PC-3 (cell line): ENCODE measurements at regions not wholly inside any gene's neighbourhood (a gene's known extent, or its start where the extent isn't known, plus 50 kb on each side); places are given as distances from the start of the nearest gene placed in this dataset.

Experiments
- ATAC-seq: fragments of 200-7000 bp; cut with Tn5 transposase; 2 replicates; pipeline ENCODE4 v1.9.1; 2020; ENCODE audit warnings: mild to moderate bottlenecking, moderate library complexity
- BruUV-seq: library from RNA; stranded (reverse); fragments of 400-500 nt; replicated peaks from 2 replicates; lab custom pipeline; 2021; lab: Mats Ljungman, UMichigan
- CTCF ChIA-PET: fragments of 300-600 bp; sonication (Branson Sonifier 250); formaldehyde crosslinking; loops from one replicate; lab custom pipeline; 2022; ENCODE audit warnings: antibody characterized with exemption; lab: Charles Lee
- POLR2A ChIA-PET: fragments of 300-600 bp; sonication (Branson Sonifier 250); formaldehyde crosslinking; loops from one replicate; lab custom pipeline; 2022; ENCODE audit warnings: antibody characterized with exemption; ENCODE audit not compliant: unreplicated experiment; lab: Charles Lee
- DNase-seq: peaks from one replicate; pipeline ENCODE4 v3.0.0-alpha.2; 2015
- H2AFZ ChIP-seq: fragments of 300-600 bp; sonication (generic); 2 replicates; pipeline ENCODE4 v1.6.0; 2016; ENCODE audit warnings: antibody characterized with exemption, low read length
- H3F3A ChIP-seq: fragments of 300-600 bp; sonication (generic); one replicate; pipeline ENCODE4 v1.6.0; 2017; ENCODE audit warnings: antibody characterized with exemption, low read length, control low read depth, mild to moderate bottlenecking; ENCODE audit not compliant: unreplicated experiment
- H3K27ac ChIP-seq: fragments of 300-600 bp; sonication (generic); 2 replicates; pipeline ENCODE4 v1.5.1; 2016; ENCODE audit warnings: mild to moderate bottlenecking, low read length
- H3K27me3 ChIP-seq: fragments of 300-600 bp; sonication (generic); 2 replicates; pipeline ENCODE4 v1.6.1; 2016; ENCODE audit warnings: low read length, mixed read lengths
- H3K36me3 ChIP-seq: fragments of 300-600 bp; sonication (generic); 2 replicates; pipeline ENCODE4 v1.6.1; 2016; ENCODE audit warnings: low read depth, mixed run types, low read length, mixed read lengths
- H3K4me1 ChIP-seq: fragments of 300-600 bp; sonication (generic); 2 replicates; pipeline ENCODE4 v1.5.1; 2016; ENCODE audit warnings: low read length; ENCODE audit not compliant: insufficient read depth
- H3K4me2 ChIP-seq: fragments of 300-600 bp; sonication (generic); 2 replicates; pipeline ENCODE4 v1.6.0; 2016; ENCODE audit warnings: low read length
- H3K4me3 ChIP-seq: fragments of 300-600 bp; sonication (generic); 2 replicates; pipeline ENCODE4 v1.5.1; 2016; ENCODE audit warnings: mild to moderate bottlenecking, low read length, mixed read lengths
- H3K79me2 ChIP-seq: fragments of 300-600 bp; sonication (generic); 2 replicates; pipeline ENCODE4 v1.6.1; 2017; ENCODE audit warnings: low read length, mixed read lengths
- H3K9ac ChIP-seq: fragments of 300-600 bp; sonication (generic); 2 replicates; pipeline ENCODE4 v1.6.0; 2016; ENCODE audit warnings: mild to moderate bottlenecking, low read length
- H3K9me2 ChIP-seq: fragments of 300-600 bp; sonication (generic); replicated peaks from 2 replicates; pipeline ENCODE4 v1.6.1; 2016; ENCODE audit warnings: mixed run types, low read length, mixed read lengths
- H3K9me3 ChIP-seq: fragments of 300-600 bp; sonication (generic); 2 replicates; pipeline ENCODE4 v1.6.1; 2016; ENCODE audit warnings: low read length, mixed read lengths
- H4K20me1 ChIP-seq: fragments of 300-600 bp; sonication (generic); 2 replicates; pipeline ENCODE4 v1.6.1; 2016; ENCODE audit warnings: low read length, mixed read lengths
- EZH2 ChIP-seq: fragments of 300-600 bp; sonication (generic); IDR thresholded peaks from one replicate; pipeline ENCODE4 v1.6.1; 2017; ENCODE audit warnings: antibody characterized with exemption, mild to moderate bottlenecking, low read length; ENCODE audit not compliant: unreplicated experiment
- EZH2phosphoT487 ChIP-seq: fragments of 300-600 bp; sonication (generic); IDR thresholded peaks from 2 replicates; pipeline ENCODE4 v1.6.1; 2018; ENCODE audit warnings: mild to moderate bottlenecking, antibody characterized with exemption, low read length, borderline replicate concordance
- intact Hi-C: fragments of 100-400 bp; cut with micrococcal nuclease; formaldehyde crosslinking; loops from 2 replicates; pipeline ENCODE4 v1.9.0; 2023
- TF ChIP-seq, protein P1 (sequence below): fragments of 300-600 bp; sonication (generic); conservative IDR thresholded peaks from 2 replicates; pipeline ENCODE4 v1.5.1; 2017; ENCODE audit warnings: antibody characterized with exemption, low read depth, mild to moderate bottlenecking, low read length

DNA sequence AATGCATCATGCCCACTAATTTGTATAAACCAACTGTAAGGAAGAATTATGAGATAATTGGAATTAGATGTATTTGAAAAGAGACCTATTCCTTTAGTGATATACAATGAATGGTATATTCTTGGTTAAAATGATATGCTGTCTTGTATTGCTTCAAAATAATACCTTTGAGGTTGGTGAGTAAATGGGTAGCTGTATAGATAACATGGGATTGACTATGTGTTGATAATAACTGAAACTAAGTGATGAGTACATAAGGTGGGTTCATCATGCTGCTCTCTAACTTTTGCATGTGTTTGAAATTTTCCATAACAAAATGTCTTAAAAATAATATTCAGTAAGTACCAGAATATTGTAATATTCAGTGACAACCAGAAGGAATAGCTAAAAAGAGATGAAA lies 272.6 kb upstream of the ZPLD1 start:
- Histone ChIP-seq H4K20me1 (no peaks in the 10 kb centered on the region), H3K27me3 (no peaks in the 10 kb centered on the region), H3K79me2 (no peaks in the 10 kb centered on the region), H2AFZ (no peak overlapping the region), H3K4me1 (peaks cover 67% of the 10 kb centered on the region), H3K4me3 (no peak overlapping the region), H3K27ac (peak overlapping the region; percentile 94), H3K9me3 (no peaks in the 10 kb centered on the region), H3K9ac (peak overlapping the region; percentile 71), H3K4me2 (peak overlapping the region; percentile 53), H3K9me2 (no peaks in the 10 kb centered on the region), H3K36me3 (no peaks in the 10 kb centered on the region), H3F3A (peaks cover 3% of the 10 kb centered on the region)
- intact Hi-C loops, result no loop called here
- no TSS peak for BruUV-seq
- ATAC-seq (no peak), DNase-seq (no peak)
- TF ChIP-seq, protein P1, sequence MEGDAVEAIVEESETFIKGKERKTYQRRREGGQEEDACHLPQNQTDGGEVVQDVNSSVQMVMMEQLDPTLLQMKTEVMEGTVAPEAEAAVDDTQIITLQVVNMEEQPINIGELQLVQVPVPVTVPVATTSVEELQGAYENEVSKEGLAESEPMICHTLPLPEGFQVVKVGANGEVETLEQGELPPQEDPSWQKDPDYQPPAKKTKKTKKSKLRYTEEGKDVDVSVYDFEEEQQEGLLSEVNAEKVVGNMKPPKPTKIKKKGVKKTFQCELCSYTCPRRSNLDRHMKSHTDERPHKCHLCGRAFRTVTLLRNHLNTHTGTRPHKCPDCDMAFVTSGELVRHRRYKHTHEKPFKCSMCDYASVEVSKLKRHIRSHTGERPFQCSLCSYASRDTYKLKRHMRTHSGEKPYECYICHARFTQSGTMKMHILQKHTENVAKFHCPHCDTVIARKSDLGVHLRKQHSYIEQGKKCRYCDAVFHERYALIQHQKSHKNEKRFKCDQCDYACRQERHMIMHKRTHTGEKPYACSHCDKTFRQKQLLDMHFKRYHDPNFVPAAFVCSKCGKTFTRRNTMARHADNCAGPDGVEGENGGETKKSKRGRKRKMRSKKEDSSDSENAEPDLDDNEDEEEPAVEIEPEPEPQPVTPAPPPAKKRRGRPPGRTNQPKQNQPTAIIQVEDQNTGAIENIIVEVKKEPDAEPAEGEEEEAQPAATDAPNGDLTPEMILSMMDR, result no peak
- no peak for TF ChIP-seq EZH2
- TF ChIP-seq EZH2phosphoT487, result no peak
- ChIA-PET POLR2A (no interaction called here), CTCF (interaction anchor here (1.6 kb wide), 1 partner anchor 63 kb away, joined by 4 read pairs; no protein-coding TSS in a partner anchor)

DNA sequence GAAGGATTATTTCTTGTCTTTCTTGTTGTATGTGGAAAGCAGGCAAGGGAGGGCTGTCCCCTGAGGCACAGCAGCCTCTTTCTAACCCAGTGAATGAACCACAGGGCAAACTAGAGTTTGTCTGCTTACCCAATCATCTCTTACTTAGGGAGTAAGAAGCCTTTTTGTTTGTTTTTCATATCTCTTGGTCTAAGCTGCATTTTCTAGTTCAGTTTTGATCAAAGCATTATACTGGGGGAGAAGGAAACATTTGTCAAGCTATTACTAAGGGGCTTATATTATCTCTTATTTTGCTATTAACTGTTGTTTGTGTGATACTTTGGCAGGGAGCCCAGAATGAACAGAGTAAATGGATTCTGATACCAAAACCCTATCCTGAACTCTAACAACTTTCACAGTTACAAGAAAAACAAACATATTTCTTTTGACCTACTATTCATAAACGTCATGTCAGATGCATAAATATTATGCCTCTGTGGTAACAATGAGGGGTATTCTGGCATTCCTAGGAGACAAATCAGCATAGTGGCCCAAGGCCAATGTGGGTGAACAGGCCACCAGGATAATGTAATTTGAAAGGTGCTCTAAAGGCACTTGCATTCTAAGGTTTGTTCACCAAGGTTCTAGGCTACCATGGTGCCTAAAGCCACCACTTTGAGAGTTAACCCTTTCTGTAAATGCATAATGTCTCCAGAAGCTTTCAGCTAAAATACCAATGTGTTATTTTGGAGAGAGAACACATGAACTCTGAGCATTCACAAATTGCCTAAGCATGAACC lies 271.6 kb upstream of the ZPLD1 start:
- DNase-seq (peak; percentile 94), ATAC-seq (peak; percentile 72)
- H3K4me3 ChIP-seq, result no peak overlapping the region
- no peaks in the 10 kb centered on the region for H3K79me2 ChIP-seq
- TSS peak; percentile 25 for BruUV-seq
- H3K4me1 ChIP-seq, result peaks cover 57% of the 10 kb centered on the region
- ChIA-PET POLR2A (no interaction called here), CTCF (interaction anchor here (0.7 to 1.6 kb wide), 2 partner anchors 62 to 349 kb away, joined by 3 to 4 read pairs; no protein-coding TSS in a partner anchor)
- no peak overlapping the region for H2AFZ ChIP-seq
- TF ChIP-seq, protein P1, result no peak
- H3K9me3 ChIP-seq, result no peaks in the 10 kb centered on the region
- intact Hi-C loops, result no loop called here
- no peaks in the 10 kb centered on the region for H3K36me3 ChIP-seq
- no peaks in the 10 kb centered on the region for H3K9me2 ChIP-seq
- H3K27me3 ChIP-seq, result no peaks in the 10 kb centered on the region
- H4K20me1 ChIP-seq, result no peaks in the 10 kb centered on the region
- peak overlapping the region; percentile 71 for H3K9ac ChIP-seq
- H3K4me2 ChIP-seq, result peak overlapping the region; percentile 53
- H3F3A ChIP-seq, result peaks cover 3% of the 10 kb centered on the region
- peak overlapping the region; percentile 94 for H3K27ac ChIP-seq

DNA sequence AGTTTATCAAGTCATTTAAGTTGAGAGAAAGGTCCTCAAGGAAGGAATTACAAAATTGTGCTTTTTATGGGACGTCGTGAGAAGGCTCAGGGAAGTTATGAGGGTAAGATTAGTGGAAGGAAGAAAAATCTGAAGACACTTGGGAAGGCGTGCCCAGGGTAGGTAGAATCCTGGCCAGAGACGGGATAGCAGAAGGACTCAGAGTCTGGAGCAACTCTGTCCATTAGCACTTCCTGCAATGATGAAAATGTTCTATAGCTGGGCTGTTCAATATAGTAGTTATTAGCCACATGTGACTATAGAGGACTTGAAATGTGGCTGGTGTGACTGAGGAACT lies 271.0 kb upstream of the ZPLD1 start:
- no peak for TF ChIP-seq EZH2phosphoT487
- TF ChIP-seq EZH2, result no peak
- TF ChIP-seq, protein P1, result no peak
- ChIA-PET POLR2A (no interaction called here), CTCF (no interaction called here)
- Histone ChIP-seq H3K36me3 (no peaks in the 10 kb centered on the region), H3K9ac (peak overlapping the region; percentile 71), H3K27ac (peak overlapping the region; percentile 94), H3K4me3 (no peak overlapping the region), H3K9me2 (no peaks in the 10 kb centered on the region), H2AFZ (no peak overlapping the region), H3K4me2 (peak overlapping the region; percentile 53), H3F3A (peaks cover 3% of the 10 kb centered on the region), H4K20me1 (no peaks in the 10 kb centered on the region), H3K4me1 (peaks cover 51% of the 10 kb centered on the region), H3K9me3 (no peaks in the 10 kb centered on the region), H3K27me3 (no peaks in the 10 kb centered on the region), H3K79me2 (no peaks in the 10 kb centered on the region)
- DNase-seq (no peak), ATAC-seq (no peak)
- BruUV-seq, result no TSS peak
- intact Hi-C loops, result no loop called here
